ENCODE measurements at regions not wholly inside any gene's neighbourhood (a gene's known extent, or its start where the extent isn't known, plus 50 kb on each side); places are given as distances from the start of the nearest gene placed in this dataset.

DNA sequence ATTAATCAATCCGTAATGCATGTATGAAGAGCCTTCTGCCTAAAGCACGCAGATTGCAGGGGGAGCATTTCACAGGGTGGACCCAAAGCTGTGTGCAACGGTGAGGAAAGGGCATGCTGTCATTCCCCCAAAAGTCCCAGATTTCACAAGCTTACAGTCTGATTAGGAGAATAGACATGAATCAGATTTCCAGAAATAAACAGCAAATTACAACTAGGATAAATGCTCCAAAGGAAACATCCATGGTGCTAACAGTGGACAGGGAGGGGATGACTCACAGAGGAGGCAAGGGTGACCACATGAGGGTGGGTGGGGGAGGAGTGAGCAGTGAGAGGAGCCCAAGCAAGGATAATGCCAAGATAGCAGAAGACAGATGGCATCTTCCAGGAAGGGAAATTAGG is 258.4 kb upstream of the TAS2R1 start:
- intact Hi-C loops (cut with micrococcal nuclease): no loop called here
- H4K20me1 ChIP-seq (ENCODE audit: insufficient read depth): no peaks in the 10 kb centered on the region
- no peak overlapping the region for H3K27ac ChIP-seq (ENCODE audit: low read depth, low read length)
- no peak for ATAC-seq
- DNase-seq (ENCODE audit: low read depth, low spot score): no peak
- POLR2A ChIA-PET: no interaction called here
- CTCF ChIA-PET: no interaction called here
- no peaks in the 10 kb centered on the region for H3K9me2 ChIP-seq (ENCODE audit: insufficient read depth)
- BruUV-seq (replicated peaks): no TSS peak
- no peak for TF ChIP-seq SP1 (IDR thresholded peaks at IDR 0.05; ENCODE audit: low read depth)
- TF ChIP-seq RAD21 (IDR thresholded peaks at IDR 0.05; ENCODE audit: low read depth): no peak
- no peak for TF ChIP-seq CBX3 (IDR thresholded peaks at IDR 0.05; ENCODE audit: low read depth)
- TF ChIP-seq TCF7L2 (IDR thresholded peaks at IDR 0.05; ENCODE audit: borderline replicate concordance, extremely low read depth, insufficient read depth, insufficient read length): no peak
- TF ChIP-seq POLR2A (IDR thresholded peaks at IDR 0.05; ENCODE audit: borderline replicate concordance, extremely low read depth, insufficient read depth, insufficient read length): no peak
- no peak for TF ChIP-seq ZNF274 (IDR thresholded peaks at IDR 0.05; ENCODE audit: low read depth, low read length)
- no peak for TF ChIP-seq ZBTB33 (IDR thresholded peaks at IDR 0.05; ENCODE audit: extremely low read depth, insufficient replicate concordance, low read length)
- TF ChIP-seq ZFX (IDR thresholded peaks at IDR 0.05): no peak
- TF ChIP-seq, protein P1, sequence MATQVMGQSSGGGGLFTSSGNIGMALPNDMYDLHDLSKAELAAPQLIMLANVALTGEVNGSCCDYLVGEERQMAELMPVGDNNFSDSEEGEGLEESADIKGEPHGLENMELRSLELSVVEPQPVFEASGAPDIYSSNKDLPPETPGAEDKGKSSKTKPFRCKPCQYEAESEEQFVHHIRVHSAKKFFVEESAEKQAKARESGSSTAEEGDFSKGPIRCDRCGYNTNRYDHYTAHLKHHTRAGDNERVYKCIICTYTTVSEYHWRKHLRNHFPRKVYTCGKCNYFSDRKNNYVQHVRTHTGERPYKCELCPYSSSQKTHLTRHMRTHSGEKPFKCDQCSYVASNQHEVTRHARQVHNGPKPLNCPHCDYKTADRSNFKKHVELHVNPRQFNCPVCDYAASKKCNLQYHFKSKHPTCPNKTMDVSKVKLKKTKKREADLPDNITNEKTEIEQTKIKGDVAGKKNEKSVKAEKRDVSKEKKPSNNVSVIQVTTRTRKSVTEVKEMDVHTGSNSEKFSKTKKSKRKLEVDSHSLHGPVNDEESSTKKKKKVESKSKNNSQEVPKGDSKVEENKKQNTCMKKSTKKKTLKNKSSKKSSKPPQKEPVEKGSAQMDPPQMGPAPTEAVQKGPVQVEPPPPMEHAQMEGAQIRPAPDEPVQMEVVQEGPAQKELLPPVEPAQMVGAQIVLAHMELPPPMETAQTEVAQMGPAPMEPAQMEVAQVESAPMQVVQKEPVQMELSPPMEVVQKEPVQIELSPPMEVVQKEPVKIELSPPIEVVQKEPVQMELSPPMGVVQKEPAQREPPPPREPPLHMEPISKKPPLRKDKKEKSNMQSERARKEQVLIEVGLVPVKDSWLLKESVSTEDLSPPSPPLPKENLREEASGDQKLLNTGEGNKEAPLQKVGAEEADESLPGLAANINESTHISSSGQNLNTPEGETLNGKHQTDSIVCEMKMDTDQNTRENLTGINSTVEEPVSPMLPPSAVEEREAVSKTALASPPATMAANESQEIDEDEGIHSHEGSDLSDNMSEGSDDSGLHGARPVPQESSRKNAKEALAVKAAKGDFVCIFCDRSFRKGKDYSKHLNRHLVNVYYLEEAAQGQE (IDR thresholded peaks at IDR 0.05; ENCODE audit: low read depth): no peak
- no peak overlapping the region for H3K4me3 ChIP-seq (replicated peaks in 1 of 2; ENCODE audit: low read depth in 1 of 2, low read length in 2 of 2)
- H3K27me3 ChIP-seq (ENCODE audit: insufficient read depth, low read length): peaks cover 4% of the 10 kb centered on the region; the same call in 1 of the 2 replicates
- H3K9ac ChIP-seq (ENCODE audit: low read length): no peak overlapping the region
- no peaks in the 10 kb centered on the region for H3K4me1 ChIP-seq (ENCODE audit: control insufficient read depth in 1 of 2, insufficient read depth in 2 of 2, low read length in 2 of 2)
- H3K36me3 ChIP-seq (ENCODE audit: control insufficient read depth in 1 of 2, insufficient read depth in 2 of 2, low read length in 2 of 2): no peaks in the 10 kb centered on the region
- no peak overlapping the region for H2AFZ ChIP-seq (ENCODE audit: low read depth, low read length, poor library complexity, severe bottlenecking)
- H3K9me3 ChIP-seq (ENCODE audit: control insufficient read depth in 1 of 2, insufficient read depth in 1 of 2, low read depth in 1 of 2, low read length in 2 of 2): no peaks in the 10 kb centered on the region
- H3K4me2 ChIP-seq (ENCODE audit: low read length): no peak overlapping the region
- no peaks in the 10 kb centered on the region for H3K79me2 ChIP-seq (ENCODE audit: insufficient read depth, low read length)
- RAD21 ChIA-PET (ENCODE audit: low non-redundant PET in 1 of 2, low total read pairs in 2 of 2, uncharacterized antibody in 2 of 2, unreplicated experiment in 2 of 2): no interaction called here
